ENCODE measurements at regions not wholly inside any gene's neighbourhood (a gene's known extent, or its start where the extent isn't known, plus 50 kb on each side); places are given as distances from the start of the nearest gene placed in this dataset.

GRCh38 chr6:40258531-40258930 is 324.3 kb upstream of the MOCS1 start:
- DNase-seq = no peak
- peaks cover 0 to 3% (median 0%) of the 10 kb centered on the region in 3 donors for H3K27me3 ChIP-seq
- 77 to 83% methylated on average over 5 of the region's 5 CpGs for WGBS, 2 donors
- H3K4me1 ChIP-seq = no peaks in the 10 kb centered on the region
- TF ChIP-seq CTCF (IDR thresholded peaks at IDR 0.05) (no peak), EP300 (IDR thresholded peaks at IDR 0.05) (no peak), POLR2AphosphoS5 (IDR thresholded peaks at IDR 0.05) (no peak), POLR2A (IDR thresholded peaks at IDR 0.05) (no peak)
- H3K36me3 ChIP-seq = no peaks in the 10 kb centered on the region
- H3K9me3 ChIP-seq = no peaks in the 10 kb centered on the region
- intact Hi-C loops (cut with DNase I) = no loop called here
- H3K27ac ChIP-seq = no peak overlapping the region
- H3K4me3 ChIP-seq = no peak overlapping the region

GRCh38 chr6:40256831-40257230 is 322.6 kb upstream of the MOCS1 start:
- Histone ChIP-seq H3K9me3 (no peaks in the 10 kb centered on the region), H3K4me1 (no peaks in the 10 kb centered on the region), H3K36me3 (no peaks in the 10 kb centered on the region), H3K4me3 (no peak overlapping the region), H3K27me3 (peaks cover 0 to 3% (median 0%) of the 10 kb centered on the region in 3 donors), H3K27ac (no peak overlapping the region)
- TF ChIP-seq POLR2A (IDR thresholded peaks at IDR 0.05) (no peak), POLR2AphosphoS5 (IDR thresholded peaks at IDR 0.05) (no peak), CTCF (IDR thresholded peaks at IDR 0.05) (no peak)
- no peak for DNase-seq
- intact Hi-C loops (cut with DNase I) = no loop called here
- WGBS, 2 donors = 88 to 96% methylated on average over 1 of the region's 1 CpG

GRCh38 chr6:40256224-40256623 is 322.0 kb upstream of the MOCS1 start:
- Histone ChIP-seq H3K36me3 (no peaks in the 10 kb centered on the region), H3K27ac (no peak overlapping the region), H3K9me3 (no peaks in the 10 kb centered on the region), H3K27me3 (peaks cover 0 to 3% (median 0%) of the 10 kb centered on the region in 3 donors), H3K4me3 (no peak overlapping the region), H3K4me1 (no peaks in the 10 kb centered on the region)
- no peak for DNase-seq
- 70 to 77% methylated on average over 2 of the region's 2 CpGs for WGBS, 2 donors
- intact Hi-C loops (cut with DNase I) = no loop called here
- TF ChIP-seq POLR2A (IDR thresholded peaks at IDR 0.05) = no peak
- no peak for TF ChIP-seq EP300 (IDR thresholded peaks at IDR 0.05)
- TF ChIP-seq POLR2AphosphoS5 (IDR thresholded peaks at IDR 0.05) = no peak
- no peak for TF ChIP-seq CTCF (IDR thresholded peaks at IDR 0.05)

- H3K4me3 ChIP-seq = no peak overlapping the region
- H3K36me3 ChIP-seq = no peaks in the 10 kb centered on the region
- no peak for TF ChIP-seq POLR2A (IDR thresholded peaks at IDR 0.05)
- no peak for TF ChIP-seq CTCF (IDR thresholded peaks at IDR 0.05)
- no peak for TF ChIP-seq POLR2AphosphoS5 (IDR thresholded peaks at IDR 0.05)
- no peak for TF ChIP-seq EP300 (IDR thresholded peaks at IDR 0.05)
- intact Hi-C loops (cut with DNase I) = no loop called here
- no peaks in the 10 kb centered on the region for H3K9me3 ChIP-seq
- H3K27ac ChIP-seq = no peak overlapping the region
- no peaks in the 10 kb centered on the region for H3K4me1 ChIP-seq
- WGBS, 2 donors = 85 to 91% methylated on average over 3 of the region's 3 CpGs
- DNase-seq = no peak
- no peaks in the 10 kb centered on the region for H3K27me3 ChIP-seq
Observed at GRCh38 chr6:40253420-40253819, 319.2 kb upstream of the MOCS1 start.

GRCh38 chr6:40252531-40253258 is 318.4 kb upstream of the MOCS1 start:
- TF ChIP-seq EP300 (IDR thresholded peaks at IDR 0.05) (no peak), CTCF (IDR thresholded peaks at IDR 0.05) (no peak), POLR2A (IDR thresholded peaks at IDR 0.05) (no peak), POLR2AphosphoS5 (IDR thresholded peaks at IDR 0.05) (no peak)
- H3K27me3 ChIP-seq = no peaks in the 10 kb centered on the region
- H3K4me3 ChIP-seq = no peak overlapping the region
- H3K9me3 ChIP-seq = no peaks in the 10 kb centered on the region
- DNase-seq = no peak
- H3K36me3 ChIP-seq = no peaks in the 10 kb centered on the region
- no peaks in the 10 kb centered on the region for H3K4me1 ChIP-seq
- intact Hi-C loops (cut with DNase I) = no loop called here
- H3K27ac ChIP-seq = no peak overlapping the region
- WGBS, 2 donors = 72 to 82% methylated on average over 4 of the region's 4 CpGs

Measured in sigmoid colon (tissue), 6 donors.